PC-3 (cell line): ENCODE measurements at regions not wholly inside any gene's neighbourhood (a gene's known extent, or its start where the extent isn't known, plus 50 kb on each side); places are given as distances from the start of the nearest gene placed in this dataset.

Source experiments
- ATAC-seq: fragments of 200-7000 bp; cut with Tn5 transposase; 2 replicates; pipeline ENCODE4 v1.9.1; 2020; ENCODE audit warnings: mild to moderate bottlenecking, moderate library complexity
- BruUV-seq: library from RNA; stranded (reverse); fragments of 400-500 nt; replicated peaks from 2 replicates; lab custom pipeline; 2021; lab: Mats Ljungman, UMichigan
- CTCF ChIA-PET: fragments of 300-600 bp; sonication (Branson Sonifier 250); formaldehyde crosslinking; loops from one replicate; lab custom pipeline; 2022; ENCODE audit warnings: antibody characterized with exemption; lab: Charles Lee
- POLR2A ChIA-PET: fragments of 300-600 bp; sonication (Branson Sonifier 250); formaldehyde crosslinking; loops from one replicate; lab custom pipeline; 2022; ENCODE audit warnings: antibody characterized with exemption; ENCODE audit not compliant: unreplicated experiment; lab: Charles Lee
- DNase-seq: peaks from one replicate; pipeline ENCODE4 v3.0.0-alpha.2; 2015
- H2AFZ ChIP-seq: fragments of 300-600 bp; sonication (generic); 2 replicates; pipeline ENCODE4 v1.6.0; 2016; ENCODE audit warnings: antibody characterized with exemption, low read length
- H3F3A ChIP-seq: fragments of 300-600 bp; sonication (generic); one replicate; pipeline ENCODE4 v1.6.0; 2017; ENCODE audit warnings: antibody characterized with exemption, low read length, control low read depth, mild to moderate bottlenecking; ENCODE audit not compliant: unreplicated experiment
- H3K27ac ChIP-seq: fragments of 300-600 bp; sonication (generic); 2 replicates; pipeline ENCODE4 v1.5.1; 2016; ENCODE audit warnings: mild to moderate bottlenecking, low read length
- H3K27me3 ChIP-seq: fragments of 300-600 bp; sonication (generic); 2 replicates; pipeline ENCODE4 v1.6.1; 2016; ENCODE audit warnings: low read length, mixed read lengths
- H3K36me3 ChIP-seq: fragments of 300-600 bp; sonication (generic); 2 replicates; pipeline ENCODE4 v1.6.1; 2016; ENCODE audit warnings: low read depth, mixed run types, low read length, mixed read lengths
- H3K4me1 ChIP-seq: fragments of 300-600 bp; sonication (generic); 2 replicates; pipeline ENCODE4 v1.5.1; 2016; ENCODE audit warnings: low read length; ENCODE audit not compliant: insufficient read depth
- H3K4me2 ChIP-seq: fragments of 300-600 bp; sonication (generic); 2 replicates; pipeline ENCODE4 v1.6.0; 2016; ENCODE audit warnings: low read length
- H3K4me3 ChIP-seq: fragments of 300-600 bp; sonication (generic); 2 replicates; pipeline ENCODE4 v1.5.1; 2016; ENCODE audit warnings: mild to moderate bottlenecking, low read length, mixed read lengths
- H3K79me2 ChIP-seq: fragments of 300-600 bp; sonication (generic); 2 replicates; pipeline ENCODE4 v1.6.1; 2017; ENCODE audit warnings: low read length, mixed read lengths
- H3K9ac ChIP-seq: fragments of 300-600 bp; sonication (generic); 2 replicates; pipeline ENCODE4 v1.6.0; 2016; ENCODE audit warnings: mild to moderate bottlenecking, low read length
- H3K9me2 ChIP-seq: fragments of 300-600 bp; sonication (generic); replicated peaks from 2 replicates; pipeline ENCODE4 v1.6.1; 2016; ENCODE audit warnings: mixed run types, low read length, mixed read lengths
- H3K9me3 ChIP-seq: fragments of 300-600 bp; sonication (generic); 2 replicates; pipeline ENCODE4 v1.6.1; 2016; ENCODE audit warnings: low read length, mixed read lengths
- H4K20me1 ChIP-seq: fragments of 300-600 bp; sonication (generic); 2 replicates; pipeline ENCODE4 v1.6.1; 2016; ENCODE audit warnings: low read length, mixed read lengths
- EZH2 ChIP-seq: fragments of 300-600 bp; sonication (generic); IDR thresholded peaks from one replicate; pipeline ENCODE4 v1.6.1; 2017; ENCODE audit warnings: antibody characterized with exemption, mild to moderate bottlenecking, low read length; ENCODE audit not compliant: unreplicated experiment
- EZH2phosphoT487 ChIP-seq: fragments of 300-600 bp; sonication (generic); IDR thresholded peaks from 2 replicates; pipeline ENCODE4 v1.6.1; 2018; ENCODE audit warnings: mild to moderate bottlenecking, antibody characterized with exemption, low read length, borderline replicate concordance
- intact Hi-C: fragments of 100-400 bp; cut with micrococcal nuclease; formaldehyde crosslinking; loops from 2 replicates; pipeline ENCODE4 v1.9.0; 2023
- TF ChIP-seq, protein P1 (sequence below): fragments of 300-600 bp; sonication (generic); conservative IDR thresholded peaks from 2 replicates; pipeline ENCODE4 v1.5.1; 2017; ENCODE audit warnings: antibody characterized with exemption, low read depth, mild to moderate bottlenecking, low read length

DNA sequence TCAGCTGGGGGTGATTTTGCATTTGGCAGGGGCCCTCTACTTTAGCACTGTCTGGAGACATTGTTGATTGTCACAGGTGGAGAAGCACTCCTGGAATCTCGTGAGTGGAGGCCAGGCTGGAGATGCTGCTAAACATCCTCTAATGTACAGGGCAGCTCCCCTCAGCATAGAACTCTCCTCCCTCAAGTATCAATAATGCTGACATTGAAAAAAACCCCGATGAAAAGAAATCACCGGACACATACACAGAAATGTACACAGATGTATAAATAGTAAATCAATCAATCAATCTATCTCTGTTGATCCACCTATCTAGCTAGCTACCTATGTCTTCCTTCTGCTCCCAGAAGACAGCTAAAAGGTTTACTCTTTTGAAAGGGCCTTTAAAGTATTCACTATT, 89.4 kb upstream of the KCNJ15 start:
- ATAC-seq, result no peak
- Histone ChIP-seq H3K9me2 (no peaks in the 10 kb centered on the region), H3K4me3 (no peak overlapping the region), H3K27ac (no peak overlapping the region), H3K4me1 (peaks cover 15% of the 10 kb centered on the region), H3K9me3 (no peaks in the 10 kb centered on the region), H2AFZ (no peak overlapping the region), H3K27me3 (0 out of 2 replicates have a peak, but pooled peaks cover 8% of the 10 kb centered on the region), H3K9ac (no peak overlapping the region), H3F3A (no peaks in the 10 kb centered on the region), H3K79me2 (no peaks in the 10 kb centered on the region), H3K36me3 (no peaks in the 10 kb centered on the region), H3K4me2 (no peak overlapping the region), H4K20me1 (no peaks in the 10 kb centered on the region)
- TF ChIP-seq EZH2phosphoT487 (no peak), EZH2 (no peak)
- TF ChIP-seq, protein P1, sequence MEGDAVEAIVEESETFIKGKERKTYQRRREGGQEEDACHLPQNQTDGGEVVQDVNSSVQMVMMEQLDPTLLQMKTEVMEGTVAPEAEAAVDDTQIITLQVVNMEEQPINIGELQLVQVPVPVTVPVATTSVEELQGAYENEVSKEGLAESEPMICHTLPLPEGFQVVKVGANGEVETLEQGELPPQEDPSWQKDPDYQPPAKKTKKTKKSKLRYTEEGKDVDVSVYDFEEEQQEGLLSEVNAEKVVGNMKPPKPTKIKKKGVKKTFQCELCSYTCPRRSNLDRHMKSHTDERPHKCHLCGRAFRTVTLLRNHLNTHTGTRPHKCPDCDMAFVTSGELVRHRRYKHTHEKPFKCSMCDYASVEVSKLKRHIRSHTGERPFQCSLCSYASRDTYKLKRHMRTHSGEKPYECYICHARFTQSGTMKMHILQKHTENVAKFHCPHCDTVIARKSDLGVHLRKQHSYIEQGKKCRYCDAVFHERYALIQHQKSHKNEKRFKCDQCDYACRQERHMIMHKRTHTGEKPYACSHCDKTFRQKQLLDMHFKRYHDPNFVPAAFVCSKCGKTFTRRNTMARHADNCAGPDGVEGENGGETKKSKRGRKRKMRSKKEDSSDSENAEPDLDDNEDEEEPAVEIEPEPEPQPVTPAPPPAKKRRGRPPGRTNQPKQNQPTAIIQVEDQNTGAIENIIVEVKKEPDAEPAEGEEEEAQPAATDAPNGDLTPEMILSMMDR, result no peak
- intact Hi-C loops, result no loop called here
- POLR2A ChIA-PET, result no interaction called here
- no TSS peak for BruUV-seq
- CTCF ChIA-PET, result no interaction called here
- DNase-seq, result no peak

DNA sequence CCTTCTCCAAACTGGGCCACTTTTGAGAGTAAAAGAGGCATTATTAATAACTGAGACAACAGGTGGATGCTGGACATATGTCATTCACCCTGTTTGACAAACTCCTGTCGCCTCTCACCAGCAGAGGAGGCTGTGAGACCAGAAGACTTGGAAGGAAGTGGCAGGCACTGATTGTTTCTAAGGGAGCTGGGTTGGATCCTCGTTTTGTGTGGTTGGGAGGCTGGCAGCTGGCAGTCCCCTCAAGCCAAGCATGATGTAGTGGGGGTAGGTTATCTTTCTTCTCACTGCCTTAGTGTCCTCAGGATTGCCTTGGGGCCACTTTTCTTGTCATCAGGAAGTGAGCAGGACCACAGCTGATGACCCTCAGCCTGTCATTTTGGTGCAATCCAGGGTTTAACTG, 86.5 kb upstream of the KCNJ15 start:
- H3K9ac ChIP-seq, result no peak overlapping the region
- DNase-seq, result peak; percentile 66
- H3K79me2 ChIP-seq, result no peaks in the 10 kb centered on the region
- H3K27me3 ChIP-seq, result 0 out of 2 replicates have a peak, but pooled peaks cover 3% of the 10 kb centered on the region
- H4K20me1 ChIP-seq, result no peaks in the 10 kb centered on the region
- POLR2A ChIA-PET, result no interaction called here
- no peak overlapping the region for H2AFZ ChIP-seq
- no peak overlapping the region for H3K27ac ChIP-seq
- ATAC-seq, result no peak
- H3K36me3 ChIP-seq, result no peaks in the 10 kb centered on the region
- TF ChIP-seq, protein P1, result peak; percentile 72
- TF ChIP-seq EZH2, result no peak
- H3K4me3 ChIP-seq, result no peak overlapping the region
- H3K9me2 ChIP-seq, result no peaks in the 10 kb centered on the region
- CTCF ChIA-PET, result interaction anchor here (0.6 to 1.3 kb wide), 2 partner anchors 48 to 182 kb away, joined by 4 to 5 read pairs; no protein-coding TSS in a partner anchor
- intact Hi-C loops, result loop anchor here (5.0 kb wide), 1 partner anchor 182 kb away; no protein-coding TSS in a partner anchor
- peaks cover 15% of the 10 kb centered on the region for H3K4me1 ChIP-seq
- H3F3A ChIP-seq, result no peaks in the 10 kb centered on the region
- BruUV-seq, result no TSS peak
- H3K4me2 ChIP-seq, result no peak overlapping the region
- no peaks in the 10 kb centered on the region for H3K9me3 ChIP-seq
